ENCODE measurements at regions not wholly inside any gene's neighbourhood (a gene's known extent, or its start where the extent isn't known, plus 50 kb on each side); places are given as distances from the start of the nearest gene placed in this dataset.

DNA sequence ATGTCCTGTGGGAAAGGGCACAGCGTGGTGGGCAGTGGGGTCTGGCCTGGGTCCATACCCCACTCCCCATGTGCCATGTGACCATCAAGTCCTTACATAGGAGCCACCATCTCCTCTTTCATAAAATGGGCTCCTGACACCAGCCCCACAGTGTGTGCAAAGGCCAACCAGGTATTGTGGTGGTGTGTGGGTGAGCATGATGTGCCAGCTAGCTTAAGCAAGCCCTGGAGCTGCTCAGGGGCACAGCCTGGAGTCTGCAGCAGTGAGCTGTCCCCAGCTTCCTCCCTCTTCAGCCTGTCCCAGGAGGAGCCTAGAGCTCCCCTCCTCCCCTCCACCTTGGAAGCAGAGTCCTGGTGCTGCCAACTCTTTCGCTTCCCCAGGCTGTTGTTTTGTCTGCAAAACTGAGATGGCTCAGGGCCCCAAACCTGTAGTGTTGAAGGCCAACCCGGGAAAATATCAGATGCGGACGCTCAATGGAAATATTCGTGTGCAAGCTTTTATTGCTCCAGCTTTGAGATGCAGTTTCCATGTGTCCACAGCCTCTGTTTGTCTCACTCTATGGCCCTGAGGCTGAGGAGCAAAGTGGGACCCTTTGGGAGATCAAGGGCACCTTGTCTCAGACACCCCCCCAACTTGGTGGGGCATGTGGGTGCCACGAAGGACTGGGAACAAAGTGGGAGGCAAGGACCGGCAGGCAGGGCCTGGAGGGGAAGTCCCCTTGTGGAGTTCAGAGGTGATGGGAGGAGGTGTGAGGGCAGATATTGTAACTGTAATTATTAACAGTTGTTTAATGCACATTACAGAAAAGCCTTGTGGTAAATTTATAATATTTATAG, 92.6 kb downstream of the CTTN start:
- TF ChIP-seq, protein P1, sequence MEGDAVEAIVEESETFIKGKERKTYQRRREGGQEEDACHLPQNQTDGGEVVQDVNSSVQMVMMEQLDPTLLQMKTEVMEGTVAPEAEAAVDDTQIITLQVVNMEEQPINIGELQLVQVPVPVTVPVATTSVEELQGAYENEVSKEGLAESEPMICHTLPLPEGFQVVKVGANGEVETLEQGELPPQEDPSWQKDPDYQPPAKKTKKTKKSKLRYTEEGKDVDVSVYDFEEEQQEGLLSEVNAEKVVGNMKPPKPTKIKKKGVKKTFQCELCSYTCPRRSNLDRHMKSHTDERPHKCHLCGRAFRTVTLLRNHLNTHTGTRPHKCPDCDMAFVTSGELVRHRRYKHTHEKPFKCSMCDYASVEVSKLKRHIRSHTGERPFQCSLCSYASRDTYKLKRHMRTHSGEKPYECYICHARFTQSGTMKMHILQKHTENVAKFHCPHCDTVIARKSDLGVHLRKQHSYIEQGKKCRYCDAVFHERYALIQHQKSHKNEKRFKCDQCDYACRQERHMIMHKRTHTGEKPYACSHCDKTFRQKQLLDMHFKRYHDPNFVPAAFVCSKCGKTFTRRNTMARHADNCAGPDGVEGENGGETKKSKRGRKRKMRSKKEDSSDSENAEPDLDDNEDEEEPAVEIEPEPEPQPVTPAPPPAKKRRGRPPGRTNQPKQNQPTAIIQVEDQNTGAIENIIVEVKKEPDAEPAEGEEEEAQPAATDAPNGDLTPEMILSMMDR (IDR thresholded peaks at IDR 0.05; ENCODE audit: insufficient read depth, low read depth, low read length, missing control alignments): no peak
- DNase-seq (ENCODE audit: low read depth): no peak
- H3K4me3 ChIP-seq (ENCODE audit: low read length): no peak overlapping the region

DNA sequence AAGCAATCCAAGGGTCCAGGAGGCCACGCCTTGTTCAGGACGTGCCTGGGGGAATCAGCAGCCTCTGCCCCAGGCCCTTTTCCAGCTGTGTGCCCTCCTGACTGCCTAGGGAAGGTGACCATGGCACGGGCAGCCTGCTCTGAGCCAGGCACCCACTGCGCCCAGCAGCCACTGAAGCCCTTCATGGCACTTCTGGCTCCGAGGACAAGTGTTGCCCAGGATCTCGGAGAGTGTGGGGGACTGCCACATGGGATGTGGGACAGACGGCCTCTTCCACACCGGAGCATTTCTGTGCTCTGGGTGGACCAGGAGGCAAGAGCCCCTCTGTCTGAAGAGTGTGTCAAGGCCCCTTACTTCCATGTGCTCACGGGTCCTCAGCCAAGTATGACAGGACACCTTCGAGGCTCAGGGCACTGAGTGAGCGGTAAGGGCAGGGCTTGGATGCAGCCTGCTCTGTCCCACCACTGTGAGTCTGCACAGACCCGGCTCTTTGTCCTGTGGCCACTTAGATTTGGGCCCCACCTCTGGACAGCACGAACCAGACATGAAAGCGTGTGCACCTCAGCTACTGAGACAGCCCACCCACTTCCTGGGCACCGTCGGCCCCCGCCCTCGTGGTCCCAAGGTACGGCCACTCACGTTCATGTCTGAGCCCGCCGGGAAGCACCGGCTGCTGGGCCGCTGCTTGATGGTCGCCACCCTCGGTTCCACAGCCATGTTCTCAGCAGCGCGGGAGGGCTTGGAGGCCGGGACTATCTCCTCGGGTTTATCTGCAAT, 93.6 kb downstream of the CTTN start:
- H3K4me3 ChIP-seq (ENCODE audit: low read length): no peak overlapping the region
- DNase-seq (ENCODE audit: low read depth): no peak
- TF ChIP-seq, protein P1 (IDR thresholded peaks at IDR 0.05; ENCODE audit: insufficient read depth, low read depth, low read length, missing control alignments): no peak

DNA sequence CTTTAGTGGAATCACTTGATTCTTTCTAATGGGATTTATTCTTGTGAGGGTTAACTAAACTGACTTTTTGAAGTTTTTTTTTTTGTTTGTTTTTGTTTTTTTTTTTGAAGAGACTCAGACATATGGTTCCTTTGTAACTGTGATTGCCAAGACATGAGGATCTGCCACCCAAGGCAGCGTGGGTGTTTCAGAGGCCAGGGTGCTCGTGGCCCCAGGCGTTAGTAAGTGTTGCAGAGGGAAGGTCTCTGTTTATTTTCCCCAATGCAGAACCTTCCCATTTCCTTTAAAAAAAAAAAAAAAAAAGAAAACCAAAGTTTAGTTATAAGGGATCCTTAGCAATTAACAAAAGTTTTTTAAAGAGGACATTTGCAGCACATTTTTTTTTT, 94.8 kb downstream of the CTTN start:
- no peak for DNase-seq (ENCODE audit: low read depth)
- no peak overlapping the region for H3K4me3 ChIP-seq (ENCODE audit: low read length)
- TF ChIP-seq, protein P1 (IDR thresholded peaks at IDR 0.05; ENCODE audit: insufficient read depth, low read depth, low read length, missing control alignments): no peak

DNA sequence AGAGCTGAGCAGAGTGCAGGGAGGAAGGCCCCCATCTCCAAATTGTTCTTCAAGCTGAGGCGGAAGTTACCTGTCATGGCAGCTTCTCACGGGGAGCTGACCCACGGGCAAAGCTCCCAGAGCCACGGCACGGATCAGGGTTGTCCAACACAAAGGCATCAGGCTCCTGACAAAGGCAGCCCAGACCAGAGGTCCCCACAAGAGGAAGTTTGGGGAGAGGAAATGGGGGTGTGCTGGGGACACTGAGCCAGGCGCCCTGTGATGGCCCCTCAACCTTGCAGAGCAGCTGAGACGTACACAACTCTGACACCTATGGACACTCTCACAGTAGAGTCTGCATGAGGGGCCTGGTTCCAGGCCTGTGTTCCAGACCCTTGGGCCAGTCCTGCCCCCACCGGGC, 95.6 kb downstream of the CTTN start:
- H3K4me3 ChIP-seq (ENCODE audit: low read length): no peak overlapping the region
- TF ChIP-seq, protein P1 (IDR thresholded peaks at IDR 0.05; ENCODE audit: insufficient read depth, low read depth, low read length, missing control alignments): no peak
- no peak for DNase-seq (ENCODE audit: low read depth)

DNA sequence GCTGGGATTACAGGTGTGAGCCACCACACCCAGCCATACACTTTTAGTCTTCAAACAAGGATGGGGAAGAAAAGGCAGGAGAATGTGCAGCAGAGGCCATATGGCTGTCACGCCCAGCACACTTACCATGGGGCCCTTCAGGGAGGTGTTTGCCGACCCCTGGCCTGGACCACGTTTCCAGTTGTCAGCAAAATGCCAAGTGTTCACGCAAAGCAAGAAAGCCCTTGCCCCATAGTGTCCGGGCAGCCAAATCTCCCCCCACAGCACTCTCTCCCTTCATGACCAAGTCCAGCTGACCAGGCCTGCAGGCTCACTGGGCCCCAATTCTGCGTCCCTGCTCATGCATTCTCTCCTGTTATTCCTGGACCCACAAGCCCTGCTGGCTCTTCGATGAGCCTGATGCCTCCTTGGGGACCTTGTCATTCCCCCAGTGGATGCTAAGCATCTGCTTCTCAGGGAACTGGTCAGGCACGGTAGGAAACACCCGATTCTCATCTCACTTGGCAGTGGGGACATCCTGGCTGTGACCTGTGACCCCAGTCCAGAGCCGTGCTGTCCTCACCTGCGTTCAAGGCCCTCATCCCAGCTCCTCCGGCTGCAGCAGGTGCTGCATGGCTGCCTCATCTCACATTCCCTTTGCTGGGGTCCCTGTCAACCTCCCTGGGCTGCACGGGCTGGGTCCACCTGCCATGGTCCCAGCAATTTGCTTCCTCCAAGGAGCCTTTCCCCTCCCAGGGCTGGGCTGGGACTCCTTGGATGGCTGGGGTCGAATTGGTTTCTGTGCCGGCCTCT, 96.4 kb downstream of the CTTN start:
- no peak overlapping the region for H3K4me3 ChIP-seq (ENCODE audit: low read length)
- no peak for DNase-seq (ENCODE audit: low read depth)
- TF ChIP-seq, protein P1 (IDR thresholded peaks at IDR 0.05; ENCODE audit: insufficient read depth, low read depth, low read length, missing control alignments): no peak

DNA sequence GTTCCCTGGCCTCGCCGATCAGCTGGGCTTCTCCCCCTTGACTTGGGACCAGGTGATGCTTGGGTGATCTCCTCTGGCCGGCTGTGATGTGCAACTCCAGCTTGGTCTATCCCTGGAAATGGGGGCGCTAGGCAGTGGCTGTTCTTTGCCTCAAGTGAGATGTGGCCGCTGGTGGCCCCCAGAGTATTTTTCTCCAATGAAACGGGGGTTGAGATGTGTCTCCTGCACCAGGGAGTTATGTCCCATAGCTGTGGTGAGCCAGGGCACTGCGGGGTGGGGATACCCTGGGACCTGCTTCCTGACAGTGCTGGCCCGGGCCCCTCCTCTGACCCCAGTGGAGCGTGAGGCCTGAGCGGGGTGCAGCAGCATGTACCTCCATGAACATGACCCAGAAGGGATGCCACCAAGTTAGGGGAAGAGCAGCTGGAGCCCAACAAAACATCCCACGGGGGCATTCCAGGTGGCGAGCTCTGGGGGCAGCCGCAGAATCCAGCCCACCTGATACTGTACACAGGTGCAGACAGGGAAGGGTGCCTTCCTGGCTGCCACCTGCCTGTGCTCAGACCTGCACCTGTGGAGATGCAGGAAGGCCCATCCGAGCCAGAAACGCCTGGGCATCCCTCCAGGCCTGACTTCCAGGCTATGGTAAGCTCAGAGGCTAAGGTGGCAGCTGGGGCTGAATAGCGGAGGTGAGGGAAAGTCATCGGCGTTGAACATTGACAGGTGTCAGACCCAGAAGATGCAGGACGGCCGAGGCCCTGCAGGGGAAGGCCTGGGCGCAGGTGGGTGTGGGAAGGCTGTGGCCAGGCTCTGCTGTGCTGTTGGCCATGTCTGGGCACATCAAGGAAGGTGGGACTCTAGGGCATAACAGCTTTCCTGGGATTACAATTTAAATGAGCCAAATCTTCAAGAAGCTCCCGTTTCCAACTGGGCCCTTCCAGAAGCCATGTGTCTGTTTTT, 97.3 kb downstream of the CTTN start:
- H3K4me3 ChIP-seq (ENCODE audit: low read length): no peak overlapping the region
- DNase-seq (ENCODE audit: low read depth): no peak
- TF ChIP-seq, protein P1 (IDR thresholded peaks at IDR 0.05; ENCODE audit: insufficient read depth, low read depth, low read length, missing control alignments): no peak

Data from epithelial cell of esophagus (primary cell).